ENCODE measurements at regions not wholly inside any gene's neighbourhood (a gene's known extent, or its start where the extent isn't known, plus 50 kb on each side); places are given as distances from the start of the nearest gene placed in this dataset.

- TF ChIP-seq ELK1 (IDR thresholded peaks at IDR 0.05; ENCODE audit: low read depth, low read length) (no peak), EHMT2 (IDR thresholded peaks at IDR 0.05; ENCODE audit: low read depth) (no peak), POLR2AphosphoS2 (conservative IDR thresholded peaks at IDR 0.05; ENCODE audit: low read length) (no peak), FOXS1 (CRISPR knock-in tag; IDR thresholded peaks at IDR 0.05) (no peak)
Observed at GRCh38 chrX:7202206-7202605, 54.3 kb upstream of the PUDP start (continued).

GRCh38 chrX:7201496-7201895 lies 53.5 kb upstream of the PUDP start:
- no peak overlapping the region for H3K4me2 ChIP-seq
- H3K27ac ChIP-seq: no peak overlapping the region
- WGBS (ENCODE audit: missing lambda C conversion rate): 95% methylated on average over 4 of the region's 4 CpGs
- ChIA-PET CTCF (no interaction called here), POLR2A (no interaction called here)
- H3K4me1 ChIP-seq: no peaks in the 10 kb centered on the region
- no peak overlapping the region for H3K4me3 ChIP-seq
- ATAC-seq (no peak), FAIRE-seq (no peak), DNase-seq (ENCODE audit: low read depth in 1 of 2, low spot score in 1 of 2) (no peak)
- no peaks in the 10 kb centered on the region for H3K9me3 ChIP-seq
- TF ChIP-seq RCOR1 (IDR thresholded peaks at IDR 0.05; ENCODE audit: low read depth, low read length) (no peak), CBX8 (IDR thresholded peaks at IDR 0.05) (no peak), HOXB5 (CRISPR knock-in tag; IDR thresholded peaks at IDR 0.05) (no peak), HMGXB4 (CRISPR knock-in tag; IDR thresholded peaks at IDR 0.05; ENCODE audit: borderline replicate concordance) (no peak), HEYL (CRISPR knock-in tag; IDR thresholded peaks at IDR 0.05) (no peak), POLR2AphosphoS2 (conservative IDR thresholded peaks at IDR 0.05; ENCODE audit: low read length) (no peak), SREBF2 (IDR thresholded peaks at IDR 0.05) (no peak), MAZ (IDR thresholded peaks at IDR 0.05; ENCODE audit: borderline replicate concordance, low read depth, low read length) (no peak), HOXB13 (CRISPR knock-in tag; IDR thresholded peaks at IDR 0.05; ENCODE audit: low read depth) (no peak), PBX3 (IDR thresholded peaks at IDR 0.05) (no peak)

GRCh38 chrX:7198499-7198898 lies 50.5 kb upstream of the PUDP start:
- ChIA-PET CTCF (no interaction called here), POLR2A (no interaction called here)
- TF ChIP-seq ESRRA (IDR thresholded peaks at IDR 0.05; ENCODE audit: borderline replicate concordance, low read length) (no peak), JUN (IDR thresholded peaks at IDR 0.05) (no peak), SREBF2 (IDR thresholded peaks at IDR 0.05) (no peak), GATA3 (IDR thresholded peaks at IDR 0.05; ENCODE audit: borderline replicate concordance) (no peak), TP53 (CRISPR knock-in tag; IDR thresholded peaks at IDR 0.05) (no peak), TFCP2L1 (CRISPR knock-in tag; IDR thresholded peaks at IDR 0.05) (no peak), MAX (IDR thresholded peaks at IDR 0.05) (no peak), CHD2 (IDR thresholded peaks at IDR 0.05; ENCODE audit: low read length, partially characterized antibody) (no peak), RARB (CRISPR knock-in tag; IDR thresholded peaks at IDR 0.05) (no peak), PHF8 (IDR thresholded peaks at IDR 0.05; ENCODE audit: borderline replicate concordance, low read depth) (no peak), USF2 (IDR thresholded peaks at IDR 0.05) (no peak), ZFP36 (IDR thresholded peaks at IDR 0.05; ENCODE audit: borderline replicate concordance, partially characterized antibody) (no peak), POLR2A (IDR thresholded peaks at IDR 0.05; ENCODE audit: low read length) (no peak), MAZ (IDR thresholded peaks at IDR 0.05; ENCODE audit: borderline replicate concordance, low read depth, low read length) (no peak), MYC (IDR thresholded peaks at IDR 0.05; ENCODE audit: borderline replicate concordance, low read length) (no peak), HOXA7 (CRISPR knock-in tag; IDR thresholded peaks at IDR 0.05) (no peak), HEYL (CRISPR knock-in tag; IDR thresholded peaks at IDR 0.05) (no peak)
- Histone ChIP-seq H3K27ac (no peak overlapping the region), H3K9me3 (no peaks in the 10 kb centered on the region), H3K4me2 (no peak overlapping the region), H3K4me3 (no peak overlapping the region), H3K4me1 (no peaks in the 10 kb centered on the region)
- ATAC-seq (no peak), FAIRE-seq (no peak), DNase-seq (ENCODE audit: low read depth in 1 of 2, low spot score in 1 of 2) (no peak)
- WGBS (ENCODE audit: missing lambda C conversion rate): 37% methylated on average over 5 of the region's 5 CpGs
